ENCODE measurements at regions not wholly inside any gene's neighbourhood (a gene's known extent, or its start where the extent isn't known, plus 50 kb on each side); places are given as distances from the start of the nearest gene placed in this dataset.

DNA sequence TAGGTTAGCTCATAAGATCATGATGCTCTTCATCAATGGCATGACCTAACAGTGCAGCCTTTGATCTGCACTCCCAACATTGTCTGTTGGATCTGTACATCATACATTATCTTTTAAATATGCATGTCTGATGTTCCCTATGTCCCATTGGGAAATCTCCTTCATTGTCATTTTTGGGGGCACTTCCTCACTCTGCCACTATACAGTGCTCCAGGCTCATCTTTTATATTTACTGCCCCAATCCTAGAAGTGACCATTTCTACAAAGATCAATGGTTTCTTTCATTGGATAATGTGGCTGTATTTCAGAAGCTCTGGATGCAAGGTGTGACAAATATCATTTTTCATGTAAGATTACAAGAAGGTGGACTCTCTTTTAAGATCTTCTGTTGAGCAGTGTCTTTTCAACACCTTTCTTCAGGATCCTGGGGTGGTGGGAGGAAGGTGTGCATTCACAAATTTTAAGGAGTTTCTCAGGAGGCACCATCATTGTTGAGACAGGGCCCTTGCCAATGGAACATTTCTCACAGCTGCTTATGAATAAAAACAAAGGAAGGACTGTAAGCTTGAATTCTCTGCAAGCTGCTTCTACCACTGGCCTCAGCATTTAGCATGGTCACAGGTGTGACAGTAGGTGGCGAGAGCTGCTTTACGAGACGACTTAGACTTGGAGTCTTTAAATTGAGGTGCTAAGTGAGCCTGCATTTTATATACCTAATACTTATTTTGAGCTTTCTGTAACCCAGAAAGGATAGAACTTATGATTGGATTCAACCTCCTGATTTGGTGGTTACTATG lies 403.0 kb downstream of the LMO7 start:
- H4K8ac ChIP-seq (replicated peaks; ENCODE audit: insufficient read length, low read depth, low read length): no peak overlapping the region
- Mint-ChIP-seq H3K4me3 (no peak overlapping the region), H3K9me3 (no peaks in the 10 kb centered on the region), H3K36me3 (ENCODE audit: insufficient read depth in 1 of 3, low read depth in 3 of 3) (no peaks in the 10 kb centered on the region), H3K4me1 (peaks cover 6% of the 10 kb centered on the region in 2 experiments), H3K27me3 (ENCODE audit: low read depth) (no peaks in the 10 kb centered on the region), H3K27ac (peak overlapping the region in 1 of 3 experiments; percentile 50; a peak in 2 of 7 replicates)
- no peak overlapping the region for H3K9ac ChIP-seq (ENCODE audit: extremely low read depth, insufficient read length, low read length)
- H3K23me2 ChIP-seq (ENCODE audit: insufficient read length, low read depth, low read length, poor library complexity, severe bottlenecking): no peaks in the 10 kb centered on the region
- no peak overlapping the region for H2BK120ac ChIP-seq (ENCODE audit: low read depth, low read length, poor library complexity, severe bottlenecking)
- H2BK15ac ChIP-seq (ENCODE audit: low read depth, low read length): no peak overlapping the region
- H2BK5ac ChIP-seq (ENCODE audit: insufficient read length, low read length): no peak overlapping the region
- H2AK5ac ChIP-seq (ENCODE audit: insufficient read length, low read length): no peak overlapping the region
- peak; percentile 57 for DNase-seq
- no peaks in the 10 kb centered on the region for H3K79me1 ChIP-seq (ENCODE audit: insufficient read depth, low read depth, low read length, poor library complexity, severe bottlenecking)
- no peaks in the 10 kb centered on the region for H3K79me2 ChIP-seq (ENCODE audit: insufficient read depth, low read length)
- WGBS (ENCODE audit: extremely low coverage, insufficient read length, low lambda C conversion rate): no CpG with 5 or more reads among the region's 3 CpGs
- no peak overlapping the region for H2BK20ac ChIP-seq (ENCODE audit: low read depth, low read length, poor library complexity, severe bottlenecking)
- no peak overlapping the region for H4K5ac ChIP-seq (ENCODE audit: insufficient read length, low read depth, low read length)
- no peaks in the 10 kb centered on the region for H3K27me3 ChIP-seq (ENCODE audit: insufficient read depth, low read length)
- H2BK12ac ChIP-seq (ENCODE audit: insufficient read length, low read depth, low read length): no peak overlapping the region
- no peak overlapping the region for H2AFZ ChIP-seq (ENCODE audit: low read length)
- H3K9me3 ChIP-seq (ENCODE audit: control insufficient read depth, low read depth, low read length): no peaks in the 10 kb centered on the region
- no peak overlapping the region for H3K27ac ChIP-seq (ENCODE audit: insufficient read length, low read depth, low read length)
- no peak overlapping the region for H3K18ac ChIP-seq (ENCODE audit: insufficient read length, low read depth, low read length)
- H3K23ac ChIP-seq (ENCODE audit: insufficient read length, low read depth, low read length): no peak overlapping the region
- H3K14ac ChIP-seq (ENCODE audit: insufficient read depth, low read length): no peak overlapping the region
- no peak overlapping the region for H3K56ac ChIP-seq (ENCODE audit: insufficient read length, low read depth, low read length)
- peak; percentile 52; the same call in 2 of the 3 replicates for TF ChIP-seq CTCF (conservative IDR thresholded peaks at IDR 0.05)
- no peak overlapping the region for H3T11ph ChIP-seq (ENCODE audit: low read length)
- H3K4me2 ChIP-seq (ENCODE audit: insufficient read depth, insufficient read length, low read length): no peak overlapping the region
- H3K4ac ChIP-seq (ENCODE audit: low read depth, low read length): no peak overlapping the region
- H4K20me1 ChIP-seq (ENCODE audit: control insufficient read depth, insufficient read depth, insufficient read length): no peaks in the 10 kb centered on the region
- H4K91ac ChIP-seq (ENCODE audit: insufficient read length, low read depth, low read length): no peak overlapping the region
- H3K4me1 ChIP-seq (ENCODE audit: insufficient read depth, low read length): no peaks in the 10 kb centered on the region
